SH-SY5Y (cell line): ENCODE measurements at regions not wholly inside any gene's neighbourhood (a gene's known extent, or its start where the extent isn't known, plus 50 kb on each side); places are given as distances from the start of the nearest gene placed in this dataset.

ENCODE experiments used
- GATA2 ChIP-seq: IDR thresholded peaks from 2 replicates; pipeline ENCODE4 v1.6.1; 2011; ENCODE audit warnings: mild to moderate bottlenecking, low read depth, low read length
- GATA3 ChIP-seq: IDR thresholded peaks from 2 replicates; pipeline ENCODE4 v1.6.1; 2011; ENCODE audit warnings: low read depth, mild to moderate bottlenecking, low read length, moderate library complexity

DNA sequence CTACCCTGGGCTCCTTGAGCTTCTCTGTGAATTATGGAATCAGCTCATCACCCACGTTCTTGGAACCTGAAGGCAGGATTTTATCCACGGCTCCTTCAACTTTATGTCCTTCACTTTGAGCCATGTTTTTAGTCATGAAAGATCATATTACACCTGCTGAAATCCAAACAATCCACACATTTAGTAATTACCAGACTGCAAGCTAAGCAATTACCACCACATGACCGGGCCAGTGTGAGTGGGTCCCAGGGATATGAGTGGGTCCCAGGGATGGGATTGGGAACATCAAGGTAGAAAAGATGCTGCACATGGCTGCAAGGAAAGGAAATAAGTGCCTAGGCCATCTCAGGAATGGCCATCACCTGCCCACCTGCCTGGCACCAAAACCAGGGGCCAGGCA is 140.3 kb upstream of the IQSEC1 start:
- TF ChIP-seq GATA3 (no peak), GATA2 (no peak)

GRCh38 chr3:13211605-13212210 is 138.5 kb upstream of the IQSEC1 start:
- no peak for TF ChIP-seq GATA2
- TF ChIP-seq GATA3 = no peak

- TF ChIP-seq GATA2 (no peak), GATA3 (no peak)
These were observed 137.2 kb upstream of the IQSEC1 start for GRCh38 chr3:13210221-13210975.

DNA sequence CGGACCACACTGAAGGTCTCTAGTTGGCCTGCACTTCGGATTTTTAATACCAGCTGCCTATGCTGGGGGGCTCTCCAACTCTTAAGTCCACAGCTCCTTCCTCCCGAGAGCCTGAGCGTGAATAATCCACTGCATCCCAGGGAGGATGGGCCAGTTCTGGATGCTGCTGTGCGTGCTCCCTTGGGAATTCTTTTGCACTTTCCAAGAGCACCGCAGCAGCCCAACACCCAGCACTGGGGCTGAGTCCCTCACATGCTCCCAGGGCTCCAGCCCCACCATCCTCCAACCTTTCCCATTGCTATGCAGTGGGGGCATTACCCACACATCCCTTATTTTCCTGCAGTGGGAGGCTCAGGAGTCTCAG is 136.4 kb upstream of the IQSEC1 start:
- TF ChIP-seq GATA2 (no peak), GATA3 (no peak)

GRCh38 chr3:13208706-13209633 is 135.7 kb upstream of the IQSEC1 start:
- TF ChIP-seq GATA3 (no peak), GATA2 (no peak)

DNA sequence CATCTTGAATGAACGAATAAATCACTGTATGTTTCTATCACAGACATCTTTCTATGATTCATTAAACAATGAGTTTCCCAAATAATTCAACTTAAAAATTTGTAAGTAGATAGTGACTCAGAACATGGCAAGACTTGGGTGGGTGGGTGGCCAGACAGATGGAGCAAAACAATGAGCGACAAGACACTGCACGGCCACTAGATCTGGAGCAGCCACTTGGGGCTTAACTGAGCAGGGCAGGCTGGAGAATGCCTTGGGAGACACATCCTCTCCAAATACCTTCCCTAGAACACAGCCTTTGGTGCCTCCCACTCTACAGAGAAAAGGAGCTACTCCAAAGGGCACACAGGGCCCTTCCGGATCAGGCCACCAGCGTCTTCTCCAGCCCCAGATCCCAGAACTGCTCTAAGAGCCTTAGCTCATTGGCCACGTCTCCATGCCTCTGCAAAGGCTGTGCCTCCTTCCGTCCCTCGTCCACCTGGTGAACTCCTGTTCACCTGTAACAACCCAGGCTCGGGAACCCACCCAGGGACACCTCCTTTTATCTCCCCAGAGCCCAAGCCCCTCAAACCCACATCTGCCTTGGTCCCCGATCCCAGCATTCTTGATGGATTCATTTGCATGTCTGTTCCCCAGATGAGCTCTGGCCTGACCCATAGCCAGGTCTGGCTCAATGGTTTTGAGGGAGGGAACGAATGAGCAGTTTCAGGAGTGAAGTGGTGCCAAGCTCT is 134.9 kb upstream of the IQSEC1 start:
- TF ChIP-seq GATA3 (no peak), GATA2 (no peak)

GRCh38 chr3:13207578-13207922 is 134.3 kb upstream of the IQSEC1 start:
- no peak for TF ChIP-seq GATA3
- TF ChIP-seq GATA2 = no peak

- TF ChIP-seq GATA2 = no peak
These were observed 133.8 kb upstream of the IQSEC1 start for GRCh38 chr3:13206799-13207577.

- TF ChIP-seq GATA3 (no peak), GATA2 (no peak)
These were observed 132.4 kb upstream of the IQSEC1 start for GRCh38 chr3:13205567-13206143.

- TF ChIP-seq GATA2 (no peak), GATA3 (no peak)
These were observed 130.9 kb upstream of the IQSEC1 start for GRCh38 chr3:13204177-13204581.

DNA sequence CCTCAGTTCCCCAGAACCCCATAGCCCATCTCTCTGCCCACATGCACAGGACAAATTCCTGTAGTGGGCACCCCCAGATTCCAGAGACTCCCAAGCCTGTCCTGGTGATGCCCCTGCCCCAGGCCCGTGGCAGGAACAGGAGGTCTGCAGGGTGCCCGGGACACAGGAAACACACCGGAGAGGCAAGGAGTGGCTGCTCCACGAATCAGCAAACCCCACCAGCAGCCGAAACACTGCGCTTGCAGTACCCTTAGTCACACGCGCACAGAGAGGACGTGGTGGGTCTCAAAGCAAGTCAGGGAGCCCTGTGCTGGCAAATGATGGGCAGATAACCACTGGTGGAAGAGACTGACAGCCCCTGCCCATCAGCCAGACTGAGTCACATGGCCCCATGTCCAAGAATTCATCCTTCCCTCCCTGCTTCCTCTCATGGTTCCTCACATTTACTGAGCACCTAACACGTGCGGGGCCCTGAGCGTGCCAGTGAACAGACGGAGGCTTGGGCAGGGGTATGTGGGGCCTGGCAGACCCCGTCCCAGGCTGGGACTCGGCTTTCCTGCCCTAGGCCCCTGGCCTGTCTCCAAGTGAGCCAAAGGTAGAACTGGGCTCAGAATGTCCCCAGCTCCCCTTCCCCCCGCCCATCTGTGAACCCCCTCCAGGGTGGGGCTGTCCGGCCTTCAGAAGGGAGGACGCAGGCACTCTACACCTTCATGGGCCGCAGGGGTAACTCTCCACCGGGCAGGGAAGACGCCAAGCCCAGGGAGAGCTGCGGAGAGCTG is 130.4 kb upstream of the IQSEC1 start:
- TF ChIP-seq GATA3 (no peak), GATA2 (no peak)

GRCh38 chr3:13202744-13203397 is 129.6 kb upstream of the IQSEC1 start:
- no peak for TF ChIP-seq GATA2
- TF ChIP-seq GATA3 = no peak
